Activated gamma-delta T cell treated with anti-CD3 and anti-CD28 coated beads, Interleukin-2, amount 50 U/mL, for 16 hours (primary cell): ENCODE measurements at regions not wholly inside any gene's neighbourhood (a gene's known extent, or its start where the extent isn't known, plus 50 kb on each side); places are given as distances from the start of the nearest gene placed in this dataset.
"Not testable (repeated sequence)": the region's sequence is repeated elsewhere in the genome, so short reads cannot be mapped to it uniquely, and the experiment has no call there.

Experiments
- DNase-seq: peaks from one replicate; pipeline ENCODE4 v3.0.0-alpha.2; 2020; ENCODE audit warnings: low read depth

DNA sequence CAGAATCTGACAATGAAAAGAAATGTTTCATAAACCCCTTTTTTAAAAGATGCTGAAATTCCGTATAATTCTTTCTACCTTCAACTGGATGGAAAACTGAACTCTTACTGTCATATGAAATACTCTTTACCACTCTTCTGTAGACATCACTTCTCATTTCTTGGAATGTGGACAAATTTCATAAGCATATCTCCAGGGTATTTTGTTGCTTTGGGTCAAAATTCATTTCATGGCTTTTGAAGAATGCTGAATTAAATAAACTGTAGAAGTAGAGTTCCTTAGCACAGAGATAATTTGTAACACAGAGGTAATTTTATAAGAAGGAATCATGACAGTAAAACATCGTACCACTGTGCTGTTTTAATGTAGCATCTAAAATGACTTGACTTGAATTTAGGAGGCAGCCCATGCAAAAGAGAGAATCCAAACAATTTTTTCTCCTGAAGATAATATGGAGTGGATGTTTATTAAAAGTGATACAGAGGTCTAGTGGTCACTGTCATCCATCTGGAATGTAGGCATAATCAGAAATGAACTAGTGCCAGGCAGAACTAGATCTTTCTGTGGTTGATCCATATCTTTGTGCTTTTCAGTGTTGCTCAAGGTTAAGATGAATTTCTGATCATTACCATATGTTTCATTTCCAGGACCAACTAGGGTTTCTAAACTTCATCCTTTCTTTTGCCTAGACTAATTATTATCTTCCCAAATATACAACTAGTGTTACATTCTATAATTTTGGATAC lies 492.0 kb downstream of the KIF20B start:
- no peak for DNase-seq

DNA sequence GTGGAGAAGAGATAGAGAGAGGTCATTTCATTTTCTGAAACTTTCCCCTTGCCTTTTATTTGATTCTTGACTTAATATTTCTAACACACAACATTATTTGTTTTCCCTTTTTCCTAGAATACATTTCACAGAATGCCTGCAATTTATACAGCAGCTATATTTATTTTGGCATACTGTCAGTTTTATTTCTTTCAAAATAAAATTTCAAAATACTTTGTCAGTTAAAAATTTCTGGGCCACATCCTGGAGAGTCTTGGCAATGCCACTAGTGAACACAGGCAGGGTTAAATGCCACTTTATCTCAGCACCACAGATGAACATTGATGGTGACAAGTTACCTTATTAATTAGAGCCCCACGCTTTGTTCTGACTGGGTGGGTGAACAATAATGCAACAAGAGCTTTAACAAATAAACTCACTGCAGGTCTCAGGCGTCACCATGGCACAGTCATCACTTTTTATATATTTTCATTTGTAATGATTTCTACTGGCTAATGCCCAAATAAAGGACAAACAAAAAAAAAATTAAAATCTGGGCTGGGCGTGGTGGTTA lies 494.0 kb downstream of the KIF20B start:
- DNase-seq, result no peak

DNA sequence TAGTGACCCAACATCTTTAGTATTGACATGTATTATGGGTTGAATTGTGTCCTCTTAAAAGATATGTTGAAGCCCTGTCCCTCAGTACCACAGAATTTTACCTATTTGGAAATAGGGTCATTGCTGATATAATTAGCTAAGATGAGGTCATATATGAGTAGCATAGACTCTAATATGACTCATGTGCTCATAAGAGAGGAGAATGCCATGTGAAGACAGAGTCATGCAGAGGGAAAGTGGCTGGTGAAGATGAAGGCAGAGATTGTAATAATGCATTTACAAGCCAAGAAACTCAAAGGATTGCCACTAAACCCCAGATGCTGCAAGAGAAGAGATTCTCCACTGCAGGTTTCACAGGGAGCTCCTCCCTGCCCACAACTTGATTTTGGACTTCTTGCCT lies 496.4 kb downstream of the KIF20B start:
- DNase-seq, result no peak

DNA sequence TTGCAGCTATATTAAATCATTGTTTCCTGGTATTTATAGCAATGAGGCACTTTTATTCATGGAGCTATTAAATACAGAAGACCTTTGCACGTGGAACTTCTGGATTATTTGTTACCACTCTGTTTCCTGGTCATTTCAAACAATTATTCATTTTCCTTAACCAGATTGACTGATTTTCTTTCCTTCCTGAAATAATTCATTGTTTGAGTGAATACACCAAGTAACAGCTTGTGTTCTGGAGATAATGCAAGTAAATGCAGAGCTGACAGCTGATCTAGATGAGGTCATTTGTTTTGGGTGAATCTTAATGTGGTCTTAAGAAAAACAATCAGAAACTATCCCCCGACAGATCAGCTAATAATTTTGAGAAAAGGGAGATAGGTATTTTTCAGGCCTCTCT lies 497.7 kb downstream of the KIF20B start:
- DNase-seq, result no peak

- DNase-seq, result no peak
Observed at GRCh38 chr10:90199513-90199912, 498.1 kb downstream of the KIF20B start.

DNA sequence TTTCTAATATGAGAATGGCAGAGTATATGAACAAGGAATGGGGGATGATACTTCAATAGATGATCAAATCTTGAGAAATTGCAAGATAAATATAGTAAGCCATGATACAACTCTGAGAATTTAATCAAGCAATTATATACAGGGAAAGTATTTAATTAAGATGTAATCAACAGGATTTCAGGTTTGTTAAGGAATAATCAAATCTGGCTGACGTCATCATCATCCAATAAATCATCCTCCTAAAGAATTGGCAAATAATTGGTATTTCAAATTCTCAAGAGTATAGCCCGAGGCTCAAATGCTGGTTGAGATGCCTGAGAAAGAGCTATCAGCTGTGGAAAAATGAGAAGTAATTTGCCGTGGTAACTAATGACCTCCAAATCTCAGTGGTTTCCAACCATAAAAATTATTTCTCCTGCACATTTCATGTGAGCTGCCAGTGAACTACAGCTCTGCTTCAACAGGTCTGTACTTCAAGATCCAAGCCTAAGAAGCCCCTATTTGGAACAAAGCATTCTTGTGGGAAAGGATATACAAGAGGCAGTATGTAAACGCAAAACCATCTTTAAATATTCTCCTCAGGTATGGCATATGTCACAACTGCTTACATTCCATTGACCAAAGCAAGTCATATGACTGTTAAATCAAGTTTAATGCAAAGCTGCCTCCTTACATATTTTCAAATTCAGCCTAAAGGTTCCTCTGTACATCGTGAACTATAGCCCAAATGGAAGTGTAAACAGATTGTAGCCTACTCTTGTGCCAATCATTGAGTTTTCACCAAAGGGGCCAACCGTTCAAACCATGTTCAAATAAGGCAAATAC lies 503.0 kb downstream of the KIF20B start:
- DNase-seq, result no peak

- no peak for DNase-seq
Observed at GRCh38 chr10:90204956-90205314, 503.5 kb downstream of the KIF20B start.

GRCh38 chr10:90205340-90205739 lies 503.9 kb downstream of the KIF20B start:
- no peak for DNase-seq

- DNase-seq, result no peak
Observed at GRCh38 chr10:90213346-90213745, 512.0 kb downstream of the KIF20B start.

DNA sequence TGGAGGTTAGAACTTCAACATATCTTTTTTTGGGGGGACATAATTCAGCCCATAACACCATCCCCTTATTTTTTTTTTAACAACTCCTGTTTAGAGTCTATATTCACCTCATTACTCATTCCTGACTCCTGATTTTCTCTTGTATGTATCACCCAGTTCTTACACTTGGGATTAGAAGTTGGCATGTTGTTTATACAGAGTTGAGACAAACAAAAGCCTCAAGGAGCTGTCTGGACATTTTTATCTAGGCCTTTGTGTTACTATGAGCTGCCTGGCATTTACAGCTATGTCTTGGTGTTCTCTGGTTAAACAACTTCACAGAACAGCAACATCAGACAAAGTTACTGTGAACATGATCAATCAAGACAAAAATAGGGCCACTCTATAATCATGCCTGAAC lies 517.5 kb downstream of the KIF20B start:
- no peak for DNase-seq

DNA sequence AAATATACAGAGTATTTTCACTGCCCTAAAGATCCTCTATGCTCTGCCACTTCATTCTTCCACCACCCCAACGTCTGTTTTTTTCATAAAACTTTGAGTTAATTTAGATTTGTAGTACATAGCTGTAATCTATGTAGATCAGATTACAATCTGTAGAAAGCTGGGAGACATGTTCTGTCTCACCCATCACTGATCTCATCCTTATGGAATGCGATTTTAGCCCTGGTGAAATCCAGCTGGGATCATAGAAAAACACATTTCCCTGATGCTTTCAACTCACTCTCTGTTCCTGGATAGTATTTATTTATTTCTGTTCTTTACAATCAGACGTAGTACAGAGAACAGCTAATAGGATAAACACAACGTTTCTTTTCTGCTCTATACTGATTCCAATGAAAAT lies 521.0 kb downstream of the KIF20B start:
- no peak for DNase-seq

DNA sequence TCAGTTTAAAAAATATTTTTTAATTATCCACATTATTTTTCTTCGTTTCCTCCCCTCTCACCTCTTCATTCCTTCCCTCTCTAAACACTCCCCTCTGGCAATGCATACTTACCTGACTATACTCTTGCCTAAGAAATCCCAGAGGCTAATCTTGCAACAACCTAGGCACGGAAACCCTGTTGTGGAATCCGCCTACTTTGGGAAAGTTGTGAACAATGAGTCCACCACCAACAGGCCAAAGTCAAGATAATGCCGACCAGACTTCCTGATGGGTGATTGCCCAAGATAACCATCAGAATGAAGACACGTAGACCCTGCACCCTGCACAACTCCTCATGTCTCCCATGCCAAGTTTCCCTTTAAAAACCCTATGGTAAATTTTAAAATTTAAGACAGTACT lies 521.5 kb downstream of the KIF20B start:
- DNase-seq, result no peak

GRCh38 chr10:90224791-90225566 lies 523.6 kb downstream of the KIF20B start:
- DNase-seq, result no peak

DNA sequence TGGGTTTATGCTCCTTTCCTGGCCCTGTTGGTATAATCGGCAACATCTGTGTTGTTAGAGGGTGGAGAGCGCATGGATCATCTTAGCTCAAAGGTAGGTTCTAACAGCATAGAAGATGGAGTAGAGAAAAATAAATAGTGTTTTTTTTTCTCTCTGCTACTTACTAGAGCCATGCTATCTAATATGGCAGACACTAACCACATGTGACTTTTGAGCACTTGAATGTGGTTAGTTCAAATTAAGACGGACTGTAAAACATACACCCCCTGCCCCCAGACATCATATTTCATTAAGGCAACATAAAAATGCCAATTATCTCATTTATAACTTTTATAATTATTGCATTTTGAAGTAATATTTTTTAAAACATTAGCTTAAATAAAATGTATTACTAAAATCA lies 525.1 kb downstream of the KIF20B start:
- no peak for DNase-seq

- no peak for DNase-seq
Observed at GRCh38 chr10:90227217-90227656, 525.8 kb downstream of the KIF20B start.

DNA sequence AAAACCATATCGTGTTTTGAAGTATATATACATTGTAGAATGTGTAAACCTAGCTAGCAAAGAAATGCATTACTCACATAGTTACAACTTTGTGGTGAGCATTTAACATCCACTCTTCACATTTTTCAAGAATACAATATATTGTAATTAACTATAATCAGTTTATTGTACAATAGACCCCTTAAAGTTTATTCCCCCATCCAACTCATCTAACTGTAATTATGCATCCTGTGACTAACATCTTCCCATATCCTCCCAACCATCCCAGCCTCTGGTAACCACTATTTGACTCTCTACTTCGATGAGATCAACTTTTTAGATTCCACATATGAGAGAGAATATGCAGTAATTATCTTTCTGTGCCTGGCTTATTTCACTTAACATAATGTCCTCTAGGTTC lies 526.4 kb downstream of the KIF20B start:
- DNase-seq, result no peak

- no peak for DNase-seq
Observed at GRCh38 chr10:90229486-90229885, 528.1 kb downstream of the KIF20B start.

DNA sequence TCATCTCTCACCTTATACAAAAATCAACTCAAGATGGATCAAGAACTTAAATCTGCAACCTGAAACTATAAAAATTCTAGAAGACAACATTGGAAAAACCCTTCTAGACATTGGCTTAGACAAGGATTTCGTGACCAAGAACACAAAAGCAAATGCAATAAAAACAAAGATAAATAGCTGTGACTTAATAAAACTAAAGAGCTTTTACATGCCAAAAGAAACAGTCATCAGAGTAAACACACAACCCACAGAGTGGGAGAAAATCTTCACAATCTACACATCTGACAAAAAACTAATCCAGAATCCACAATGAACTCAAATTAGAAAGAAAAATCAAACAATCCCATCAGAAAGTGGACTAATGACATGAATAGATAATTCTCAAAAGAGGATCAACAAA lies 532.4 kb downstream of the KIF20B start:
- DNase-seq, result not testable (repeated sequence)

DNA sequence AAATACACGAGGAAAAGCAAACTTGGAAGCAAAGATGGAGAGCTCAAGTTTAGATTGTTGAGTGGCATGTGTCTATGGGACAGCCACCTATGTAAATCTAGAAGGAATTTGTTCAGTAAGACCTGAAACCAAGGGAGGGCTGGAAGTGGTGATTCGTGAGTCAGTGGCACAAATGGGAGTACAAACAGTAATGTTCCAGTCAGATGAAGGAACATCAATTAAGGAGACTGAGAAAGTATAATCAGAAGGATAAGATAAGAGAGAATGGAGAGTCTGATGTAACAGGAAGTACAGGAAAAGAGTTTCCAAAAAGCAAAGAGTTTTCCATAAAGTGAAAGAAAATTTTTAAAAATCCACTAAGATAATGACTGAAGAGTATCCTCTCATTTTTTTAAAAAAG lies 544.2 kb downstream of the KIF20B start:
- DNase-seq, result no peak

GRCh38 chr10:90250784-90251183 lies 549.4 kb downstream of the KIF20B start:
- DNase-seq, result not testable (repeated sequence)

DNA sequence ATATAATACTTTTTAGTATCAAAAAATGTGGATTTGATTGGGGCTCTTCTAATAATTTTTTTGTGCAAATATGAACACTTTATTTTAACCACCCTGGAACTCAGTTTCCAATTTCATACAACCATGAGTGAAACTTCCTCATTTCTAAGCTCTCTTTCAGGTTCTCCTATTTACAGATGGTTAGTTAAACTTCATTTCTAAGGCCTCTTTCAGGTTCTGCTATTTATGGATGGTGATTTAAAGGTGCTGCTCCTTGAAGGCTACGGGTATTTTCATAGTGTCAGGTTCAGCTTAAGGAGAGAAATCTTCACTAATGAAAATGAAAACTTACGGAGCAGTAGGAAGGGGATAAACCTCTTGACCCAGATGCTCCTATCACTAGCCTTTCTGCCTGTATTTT lies 568.3 kb downstream of the KIF20B start:
- DNase-seq, result no peak

- DNase-seq, result no peak
Observed at GRCh38 chr10:90274721-90275468, 573.5 kb downstream of the KIF20B start.
